Erythroblast (primary cell): ENCODE measurements at regions not wholly inside any gene's neighbourhood (a gene's known extent, or its start where the extent isn't known, plus 50 kb on each side); places are given as distances from the start of the nearest gene placed in this dataset.

Experiments
- GATA1 ChIP-seq: IDR thresholded peaks from 2 replicates; pipeline ENCODE4 v1.6.1; 2011; ENCODE audit warnings: low read depth, mild to moderate bottlenecking, control low read depth, low read length, moderate library complexity
- POLR2A ChIP-seq: IDR thresholded peaks from 2 replicates; pipeline ENCODE4 v1.6.1; 2011; ENCODE audit warnings: mild to moderate bottlenecking, low read length

- TF ChIP-seq POLR2A (no peak), GATA1 (no peak)
Measured at GRCh38 chr16:85344502-85345128, 232.3 kb upstream of the CIBAR2 start.
